ENCODE measurements at regions not wholly inside any gene's neighbourhood (a gene's known extent, or its start where the extent isn't known, plus 50 kb on each side); places are given as distances from the start of the nearest gene placed in this dataset.
"Not testable (repeated sequence)": the region's sequence is repeated elsewhere in the genome, so short reads cannot be mapped to it uniquely, and the experiment has no call there.

- not testable (repeated sequence) for TF ChIP-seq POLR2AphosphoS5, POLR2A (IDR thresholded peaks at IDR 0.05)
Measured at GRCh38 chr1:16025-16424, 435.5 kb downstream of the OR4F29 start.

Data from upper lobe of left lung (tissue), 4 donors.